SK-N-MC (cell line): ENCODE measurements at regions not wholly inside any gene's neighbourhood (a gene's known extent, or its start where the extent isn't known, plus 50 kb on each side); places are given as distances from the start of the nearest gene placed in this dataset.

Experiments
- FOXP2 ChIP-seq: optimal IDR thresholded peaks from 2 replicates; pipeline ENCODE3; 2011; ENCODE audit warnings: mild to moderate bottlenecking, moderate library complexity; ENCODE audit not compliant: insufficient read depth; ENCODE audit errors: extremely low read length, control extremely low read depth
- POLR2AphosphoS5 ChIP-seq: IDR thresholded peaks from 2 replicates; pipeline ENCODE4 v1.6.1; 2012; ENCODE audit warnings: mild to moderate bottlenecking, low read depth, low read length, borderline replicate concordance

DNA sequence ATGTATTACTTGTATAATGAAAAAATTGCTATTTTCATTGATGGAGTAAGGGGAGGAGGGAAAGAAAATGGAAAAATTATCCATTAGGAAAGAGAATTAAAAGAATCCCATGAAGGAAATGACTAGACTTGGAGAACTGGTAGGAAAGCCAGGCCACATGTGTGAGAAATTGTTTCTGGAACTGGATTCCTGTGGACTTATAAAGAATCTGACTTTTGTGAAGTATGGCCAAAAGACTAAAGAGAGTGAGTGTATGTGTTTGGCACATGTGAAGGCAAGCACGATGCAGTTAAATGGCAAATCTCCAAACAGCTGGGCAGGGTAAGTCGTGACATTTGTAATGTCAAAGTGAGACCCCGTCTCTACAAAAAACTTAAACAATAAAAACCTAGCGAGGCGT lies 89.4 kb downstream of the MTX3 start:
- TF ChIP-seq POLR2AphosphoS5 (no peak), FOXP2 (no peak)
